GM21423 (cell line): ENCODE measurements at regions not wholly inside any gene's neighbourhood (a gene's known extent, or its start where the extent isn't known, plus 50 kb on each side); places are given as distances from the start of the nearest gene placed in this dataset.

ENCODE experiments used
- ATAC-seq: cut with Tn5 transposase; IDR thresholded peaks from one replicate; pipeline ENCODE4 v1.9.1; 2021; ENCODE audit warnings: mild to moderate bottlenecking, moderate library complexity; ENCODE audit not compliant: unreplicated experiment

- no peak for ATAC-seq
Observed at GRCh38 chr11:25859776-25860175, 472.2 kb upstream of the ANO3 start.

DNA sequence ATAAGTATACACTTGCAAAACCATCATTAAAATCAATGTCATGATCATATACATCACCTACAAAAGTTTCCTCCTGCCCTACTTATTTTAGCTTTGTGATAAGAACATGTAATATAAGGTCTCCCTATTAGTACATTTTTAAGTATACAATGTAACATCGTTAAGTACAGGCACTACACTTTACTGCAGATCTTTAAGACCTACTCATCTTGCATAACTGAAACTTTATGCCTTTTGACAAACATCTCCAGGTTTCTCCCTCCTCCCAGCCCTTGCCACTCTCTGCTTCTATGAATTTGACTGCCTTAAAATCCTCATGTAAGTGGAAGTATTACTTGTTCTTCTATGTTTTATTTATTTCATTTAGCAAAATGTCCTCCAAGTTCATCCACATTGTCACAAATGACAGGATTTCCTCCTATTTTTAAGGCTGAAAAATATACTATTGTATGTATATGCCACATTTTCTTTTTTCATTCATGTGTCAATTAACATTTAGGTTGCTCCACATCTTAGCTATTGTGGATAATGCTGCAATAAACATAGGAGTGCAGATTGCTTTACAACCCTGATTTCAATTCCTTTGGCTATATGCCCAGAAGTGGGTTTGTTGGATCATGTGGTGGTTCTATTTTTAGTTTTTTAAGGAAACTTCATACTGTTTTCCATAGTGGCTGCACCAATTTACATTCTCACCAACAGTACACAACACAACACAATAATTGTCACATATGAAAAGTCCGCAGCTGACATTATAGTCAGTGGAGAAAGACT is 471.1 kb upstream of the ANO3 start:
- ATAC-seq = no peak

DNA sequence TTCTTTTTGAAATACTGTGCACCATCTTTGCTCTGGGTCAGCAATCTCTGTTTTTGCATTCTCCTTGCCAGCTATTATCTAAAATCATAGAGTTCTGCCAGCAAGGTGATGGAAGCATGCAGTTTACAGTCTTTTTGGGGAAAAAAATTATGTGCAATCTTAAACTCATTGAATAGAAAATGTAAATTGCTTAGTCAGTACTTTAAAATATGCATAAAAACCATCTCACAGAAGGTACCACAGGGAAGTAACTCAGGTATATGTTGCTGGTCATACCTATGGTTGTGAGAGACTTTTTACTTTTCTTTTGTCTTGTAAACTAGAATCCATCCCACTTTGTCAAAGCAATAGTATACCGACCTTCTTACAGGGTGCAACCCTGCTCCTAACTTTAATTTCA is 469.8 kb upstream of the ANO3 start:
- no peak for ATAC-seq

DNA sequence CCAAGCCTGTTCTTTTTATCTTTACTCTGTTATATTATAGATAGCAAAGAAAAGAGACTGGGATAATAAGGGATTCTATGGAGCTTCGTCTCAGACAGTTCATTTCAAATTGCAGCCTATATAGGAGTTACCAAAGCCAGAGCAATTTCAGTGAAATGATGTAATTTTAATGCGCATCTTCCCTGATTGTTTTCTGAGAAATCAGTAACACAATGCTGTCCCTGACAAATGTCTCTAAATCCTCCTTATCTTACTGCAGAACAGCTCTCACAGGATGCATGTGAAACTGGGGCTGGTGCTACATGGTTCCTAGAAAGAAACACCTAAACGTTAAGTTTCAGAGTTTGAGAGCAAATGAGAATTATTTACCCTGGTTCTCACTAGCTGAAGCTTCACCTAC is 467.9 kb upstream of the ANO3 start:
- no peak for ATAC-seq

DNA sequence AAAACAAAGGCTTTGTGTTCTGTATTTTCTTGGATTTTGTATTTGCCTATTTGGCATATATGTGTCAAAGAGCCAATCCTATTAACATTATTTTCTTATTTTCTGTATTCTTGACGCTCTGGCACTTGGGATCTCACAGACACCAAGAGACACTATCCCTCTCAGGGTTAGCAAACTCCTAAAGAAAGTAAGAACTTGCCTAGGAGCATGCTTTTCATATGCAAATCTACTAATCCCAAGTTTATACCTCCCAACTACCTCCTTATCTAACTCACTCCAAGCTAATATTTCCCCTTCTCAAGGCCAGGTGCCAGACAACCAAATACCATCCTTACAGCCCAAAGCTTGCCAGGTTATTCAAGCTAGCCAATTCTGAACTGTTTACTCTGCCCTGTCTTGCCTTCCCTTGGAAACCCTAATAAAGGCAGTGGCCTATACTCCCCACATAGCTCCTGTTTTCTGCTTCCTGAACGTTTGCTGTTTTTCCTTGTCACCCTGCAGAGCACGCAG is 455.4 kb upstream of the ANO3 start:
- ATAC-seq = no peak

DNA sequence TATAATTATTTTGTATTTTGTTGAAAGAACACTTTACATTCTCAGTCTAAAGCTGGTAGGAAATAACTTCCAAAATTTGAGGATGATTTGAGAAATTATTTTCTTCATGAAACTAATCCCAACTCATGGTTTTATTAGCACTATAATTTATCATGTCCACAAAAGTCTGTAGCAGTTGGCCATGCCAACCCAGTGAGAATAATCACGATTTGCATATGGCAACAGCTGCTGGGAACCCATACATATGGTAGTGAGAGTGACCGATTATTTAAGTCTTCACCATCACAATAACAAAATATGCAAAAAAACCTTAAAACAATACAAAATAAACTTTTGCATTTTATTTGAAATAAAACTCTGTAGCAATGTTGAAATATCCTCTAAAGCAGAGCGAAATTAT is 445.9 kb upstream of the ANO3 start:
- ATAC-seq = no peak

DNA sequence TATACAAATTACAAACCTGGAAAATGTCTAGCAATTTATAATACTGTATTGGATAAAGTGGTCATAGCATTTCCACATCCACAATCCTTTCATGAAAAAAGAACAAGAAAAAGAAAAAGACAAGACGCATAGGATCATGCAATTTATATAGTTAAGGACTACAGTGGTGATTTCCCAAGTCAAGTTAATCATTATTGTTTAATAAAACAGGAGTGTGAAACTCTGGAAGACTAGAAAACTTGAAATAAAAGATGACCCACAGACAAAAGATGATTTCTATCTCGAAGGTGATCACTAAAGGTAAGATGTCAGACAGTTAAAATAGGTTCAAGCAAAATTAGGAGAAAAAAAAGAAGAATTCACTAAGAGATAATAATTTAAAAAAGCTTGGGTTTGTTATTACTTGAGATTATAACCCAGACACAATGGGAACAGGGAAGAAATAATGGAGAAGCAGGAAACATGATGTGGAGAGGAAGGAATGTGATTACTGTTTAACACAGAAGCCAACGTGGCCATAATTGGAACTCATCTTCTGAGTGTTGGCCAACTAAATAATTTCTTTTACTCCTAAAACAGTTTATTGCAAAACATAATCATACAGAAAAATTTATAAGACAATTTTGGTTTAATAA is 441.2 kb upstream of the ANO3 start:
- ATAC-seq = no peak

DNA sequence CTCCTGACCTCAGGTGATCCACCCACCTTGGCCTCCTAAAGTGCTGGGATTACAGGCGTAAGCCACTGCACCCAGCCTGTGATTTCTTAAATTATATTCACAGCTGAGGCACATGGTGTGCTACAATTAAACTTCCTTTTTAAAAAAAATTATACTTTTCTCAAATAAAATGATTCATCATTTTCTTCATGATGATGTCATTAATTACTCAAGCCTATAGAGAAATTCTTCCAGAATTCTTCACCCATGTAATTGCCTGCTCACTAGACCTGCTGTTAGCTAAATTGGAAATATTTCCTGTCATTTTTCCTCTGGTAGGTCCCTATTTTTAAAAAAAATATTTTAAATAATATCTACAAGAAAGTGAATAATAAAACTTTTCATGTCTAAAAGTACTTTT is 440.0 kb upstream of the ANO3 start:
- no peak for ATAC-seq

DNA sequence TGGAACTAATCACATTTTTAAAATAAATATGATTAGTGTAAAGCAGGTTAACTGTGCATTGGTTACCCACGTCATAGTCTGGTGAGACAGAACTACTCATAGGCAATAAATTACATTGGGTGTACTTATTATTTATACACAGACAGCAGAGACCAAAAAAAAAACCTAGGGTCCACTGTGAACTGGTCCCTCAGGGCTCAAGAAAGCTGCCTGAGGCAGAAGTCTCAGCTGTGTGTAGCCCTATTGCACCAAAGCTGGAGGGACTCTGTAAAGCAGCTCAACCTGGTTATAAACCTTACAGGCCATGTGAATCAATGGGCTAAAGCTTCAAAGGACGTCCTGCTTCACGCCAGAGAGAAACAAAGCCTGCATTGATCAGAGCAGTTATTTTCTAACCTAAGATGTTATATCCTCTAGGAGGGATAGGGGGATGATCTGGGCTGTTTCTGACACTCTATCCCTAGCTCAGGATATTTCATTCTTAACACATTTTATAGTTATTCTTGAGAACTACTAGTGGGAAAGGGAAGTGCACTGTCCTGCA is 432.2 kb upstream of the ANO3 start:
- no peak for ATAC-seq

DNA sequence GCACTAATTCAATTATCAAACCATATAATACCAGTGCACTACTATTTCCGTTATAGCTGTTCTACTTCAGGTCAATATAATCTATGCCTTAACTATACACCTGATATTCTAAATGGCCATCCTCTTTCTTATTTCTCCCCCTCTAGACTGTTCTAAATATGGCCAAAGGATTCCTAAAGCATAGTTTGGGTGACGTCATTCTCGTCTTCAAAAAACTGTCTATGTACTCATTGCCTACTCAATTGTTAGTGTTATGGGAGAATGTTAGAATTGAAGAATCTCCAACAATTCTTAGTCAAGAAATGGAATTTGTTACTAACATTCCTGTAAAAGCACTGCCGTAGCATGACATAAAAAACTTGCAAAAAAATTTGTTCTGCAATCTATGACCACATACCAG is 431.1 kb upstream of the ANO3 start:
- ATAC-seq = no peak

GRCh38 chr11:25901415-25901814 is 430.5 kb upstream of the ANO3 start:
- ATAC-seq = no peak

- no peak for ATAC-seq
Observed at GRCh38 chr11:25902476-25902875, 429.5 kb upstream of the ANO3 start.

GRCh38 chr11:25908726-25909125 is 423.2 kb upstream of the ANO3 start:
- ATAC-seq = no peak

DNA sequence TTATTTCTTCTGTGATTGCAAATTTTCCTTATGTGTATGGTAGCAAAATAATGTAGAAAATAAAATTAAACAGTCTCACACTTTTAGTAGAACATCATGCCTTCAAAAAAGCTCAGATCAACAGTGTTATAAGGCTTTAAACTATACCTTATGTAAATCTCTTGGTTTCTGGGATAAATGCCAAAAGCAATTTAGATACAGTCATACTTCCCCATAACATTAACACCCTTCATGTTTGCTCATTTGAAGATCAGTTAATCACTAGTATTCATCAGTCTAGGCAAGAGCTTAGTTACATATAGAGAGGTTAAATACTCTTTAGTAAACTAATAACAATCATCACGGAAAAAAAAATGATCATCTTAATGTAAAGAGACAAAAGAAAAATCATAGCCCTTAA is 421.8 kb upstream of the ANO3 start:
- no peak for ATAC-seq

- no peak for ATAC-seq
Observed at GRCh38 chr11:25920356-25920755, 411.6 kb upstream of the ANO3 start.

DNA sequence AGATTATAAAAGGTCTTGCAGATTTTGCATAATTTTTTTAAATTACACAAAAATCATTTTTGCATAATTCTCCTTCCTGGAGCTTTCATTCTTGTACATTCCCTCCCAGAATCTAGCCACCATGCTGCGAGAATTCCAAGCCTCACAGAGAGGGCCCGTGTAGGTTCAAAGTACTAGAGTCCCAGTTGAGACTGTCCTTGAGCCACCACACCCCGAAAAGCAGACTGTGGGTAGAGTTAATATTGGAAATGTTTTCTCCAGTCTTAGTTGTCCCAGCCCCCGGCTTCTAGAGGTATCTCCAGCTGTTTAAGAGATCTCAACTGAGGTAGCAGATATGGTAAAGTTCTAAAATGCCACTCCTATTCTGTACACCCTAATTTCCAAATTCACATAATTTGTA is 407.3 kb upstream of the ANO3 start:
- ATAC-seq = no peak

DNA sequence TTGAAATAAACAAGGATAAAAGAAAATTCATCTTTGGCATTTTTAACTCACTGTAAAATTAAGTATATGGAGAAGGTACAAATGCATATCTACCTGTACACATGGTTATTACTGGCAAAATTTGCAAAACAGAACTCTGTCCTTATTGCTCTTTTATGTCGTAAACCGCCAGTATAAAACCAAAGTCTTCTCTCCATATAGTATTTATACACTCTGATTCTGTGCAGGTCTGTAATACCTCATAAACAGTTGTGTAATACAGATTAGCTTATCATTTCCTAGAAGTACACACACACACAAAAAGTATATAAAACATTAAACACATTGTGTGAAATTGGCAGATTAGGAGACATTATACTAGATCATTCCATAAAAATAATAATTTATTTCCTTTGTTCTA is 406.6 kb upstream of the ANO3 start:
- no peak for ATAC-seq

- ATAC-seq = no peak
Observed at GRCh38 chr11:25927411-25927953, 404.4 kb upstream of the ANO3 start.

DNA sequence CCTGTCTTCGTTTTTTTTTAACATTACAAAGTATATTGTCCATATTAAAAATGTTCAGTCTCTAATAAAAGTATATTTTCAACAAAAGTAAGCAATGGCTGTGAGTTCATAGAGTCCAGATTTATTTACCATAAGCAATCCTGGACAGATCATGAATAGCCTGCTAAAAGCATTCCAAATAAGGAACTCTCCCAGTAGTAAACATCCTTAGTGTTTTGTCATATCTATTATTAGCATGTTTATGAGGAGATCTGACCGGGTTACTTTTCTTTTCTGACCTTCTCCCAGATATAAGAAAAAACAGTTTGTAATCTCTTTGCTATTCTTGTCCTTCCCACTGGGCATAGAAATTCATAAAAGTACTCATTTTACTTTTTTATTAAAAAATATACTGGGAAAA is 403.9 kb upstream of the ANO3 start:
- ATAC-seq = no peak

GRCh38 chr11:25938952-25939351 is 393.0 kb upstream of the ANO3 start:
- no peak for ATAC-seq

DNA sequence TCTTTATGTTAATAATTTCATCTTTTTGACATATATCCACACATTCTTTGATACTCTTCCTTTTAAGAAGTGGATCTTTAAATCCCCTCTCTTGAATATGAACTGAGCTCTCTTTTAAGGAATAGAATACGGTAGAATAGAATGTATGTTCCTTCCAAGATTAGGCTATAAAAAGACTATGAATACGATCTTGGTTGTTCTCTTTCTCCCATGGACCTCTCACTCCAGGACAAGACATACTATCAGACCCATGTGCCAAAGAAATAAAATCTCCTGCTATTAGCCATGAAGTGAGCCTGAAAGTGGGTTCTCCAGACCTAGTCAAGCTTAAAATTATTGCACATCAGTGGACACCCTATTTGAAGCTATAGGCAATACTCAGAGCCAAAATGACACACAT is 392.2 kb upstream of the ANO3 start:
- no peak for ATAC-seq

DNA sequence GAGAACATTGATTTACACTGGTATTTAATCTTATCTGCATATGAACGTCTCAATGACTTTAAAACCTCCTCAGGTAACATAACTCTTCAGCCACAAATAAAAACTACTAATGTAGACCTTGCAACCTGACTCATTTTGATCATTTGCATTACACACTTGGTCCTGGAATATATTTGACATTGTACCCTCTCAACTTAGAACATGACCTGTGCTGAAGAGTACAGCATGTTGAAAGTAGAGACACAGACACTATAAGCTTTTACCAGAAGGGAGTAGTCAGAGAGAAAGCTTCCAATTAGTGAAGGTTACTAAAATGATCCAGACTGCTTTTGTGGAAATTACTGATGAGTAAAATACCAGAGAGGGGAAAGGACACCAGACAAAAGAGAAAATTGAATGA is 390.6 kb upstream of the ANO3 start:
- ATAC-seq = no peak
